ENCODE measurements at regions not wholly inside any gene's neighbourhood (a gene's known extent, or its start where the extent isn't known, plus 50 kb on each side); places are given as distances from the start of the nearest gene placed in this dataset.

DNA sequence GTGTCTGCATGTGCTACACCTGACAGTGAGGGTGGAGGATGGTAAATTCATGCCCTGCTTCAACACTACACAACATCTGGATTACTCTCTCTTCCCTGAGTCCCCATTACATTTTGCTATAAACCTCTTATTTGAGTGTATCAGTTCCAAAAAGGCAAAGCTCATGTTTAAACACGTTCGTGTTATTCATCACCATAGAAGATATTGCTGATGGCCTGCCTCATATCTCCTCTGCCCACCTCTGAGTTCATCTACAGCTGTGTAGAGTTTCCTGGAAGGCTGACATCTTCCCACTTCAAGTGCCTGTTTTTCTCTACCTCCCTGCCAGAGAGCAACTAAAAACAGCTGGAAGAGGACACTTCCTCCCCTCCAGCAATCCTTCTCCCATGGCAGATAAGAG, 433.2 kb downstream of the ISL1 start:
- FAIRE-seq (no peak), ATAC-seq (no peak)
- WGBS, 2 donors, result 36 to 55% methylated on average over 2 of the region's 2 CpGs

DNA sequence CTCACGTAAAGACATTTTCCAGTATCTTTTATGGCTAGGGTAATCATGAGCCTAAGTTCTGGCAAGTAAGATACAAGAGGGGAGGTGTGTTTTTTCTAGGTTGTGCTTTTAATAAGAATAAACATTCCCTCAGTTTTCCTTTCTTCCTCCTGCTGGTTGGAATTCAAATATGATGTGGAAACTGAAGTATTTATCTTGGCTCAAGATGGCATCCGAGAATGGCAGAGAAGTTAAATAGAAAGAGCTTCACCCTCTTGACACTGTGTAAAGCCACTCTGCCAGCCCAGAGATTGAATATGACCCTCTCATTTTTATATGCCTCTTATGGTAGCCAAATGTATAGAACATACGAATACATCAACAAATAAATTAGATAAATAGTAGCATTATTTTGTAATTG, 438.4 kb downstream of the ISL1 start:
- intact Hi-C loops (cut with DNase I), result no loop called here
- FAIRE-seq, result no peak
- no peaks in the 10 kb centered on the region for H3K9me3 ChIP-seq
- ATAC-seq, result no peak
- H3K27me3 ChIP-seq, result no peaks in the 10 kb centered on the region
- no peak for TF ChIP-seq CTCF (IDR thresholded peaks at IDR 0.05)
- H3K4me3 ChIP-seq, result no peak overlapping the region
- no peaks in the 10 kb centered on the region for H3K4me1 ChIP-seq
- H3K36me3 ChIP-seq, result no peaks in the 10 kb centered on the region
- no peak for DNase-seq
- no peak overlapping the region for H3K27ac ChIP-seq
- WGBS, 2 donors, result 34 to 49% methylated on average over 3 of the region's 3 CpGs

More for the DNA sequence above, 433.2 kb downstream of the ISL1 start:
- no peaks in the 10 kb centered on the region for H3K27me3 ChIP-seq
- H3K36me3 ChIP-seq, result no peaks in the 10 kb centered on the region
- intact Hi-C loops (cut with DNase I), result no loop called here
- H3K4me3 ChIP-seq, result no peak overlapping the region
- TF ChIP-seq CTCF (IDR thresholded peaks at IDR 0.05), result no peak
- H3K4me1 ChIP-seq, result no peaks in the 10 kb centered on the region
- no peaks in the 10 kb centered on the region for H3K9me3 ChIP-seq
- DNase-seq, result no peak
- H3K27ac ChIP-seq, result no peak overlapping the region

GRCh38 chr5:51829230-51829629, 446.0 kb downstream of the ISL1 start:
- 40 to 44% methylated on average over 2 of the region's 2 CpGs for WGBS, 2 donors
- ATAC-seq (no peak), DNase-seq (no peak), FAIRE-seq (no peak)
- Histone ChIP-seq H3K4me3 (no peak overlapping the region), H3K36me3 (no peaks in the 10 kb centered on the region), H3K4me1 (no peaks in the 10 kb centered on the region), H3K27me3 (no peaks in the 10 kb centered on the region), H3K27ac (no peak overlapping the region), H3K9me3 (no peaks in the 10 kb centered on the region)
- no peak for TF ChIP-seq CTCF (IDR thresholded peaks at IDR 0.05)
- intact Hi-C loops (cut with DNase I), result no loop called here

- no peaks in the 10 kb centered on the region for H3K4me1 ChIP-seq
- no peaks in the 10 kb centered on the region for H3K36me3 ChIP-seq
- no peaks in the 10 kb centered on the region for H3K9me3 ChIP-seq
- no peak for DNase-seq
- no peaks in the 10 kb centered on the region for H3K27me3 ChIP-seq
- no peak for ATAC-seq
- FAIRE-seq, result no peak
- no peak overlapping the region for H3K27ac ChIP-seq
- TF ChIP-seq CTCF (IDR thresholded peaks at IDR 0.05), result no peak
- intact Hi-C loops (cut with DNase I), result no loop called here
- H3K4me3 ChIP-seq, result no peak overlapping the region
Measured at GRCh38 chr5:51829691-51830090, 446.4 kb downstream of the ISL1 start.

GRCh38 chr5:51832934-51833470, 449.8 kb downstream of the ISL1 start:
- no peaks in the 10 kb centered on the region for H3K27me3 ChIP-seq
- no peak overlapping the region for H3K27ac ChIP-seq
- no peaks in the 10 kb centered on the region for H3K4me1 ChIP-seq
- no peaks in the 10 kb centered on the region for H3K9me3 ChIP-seq
- no peak for FAIRE-seq
- no peak for DNase-seq
- no peak for TF ChIP-seq CTCF (IDR thresholded peaks at IDR 0.05)
- intact Hi-C loops (cut with DNase I), result no loop called here
- no peak for ATAC-seq
- 55 to 65% methylated on average over 5 of the region's 5 CpGs for WGBS, 2 donors
- H3K4me3 ChIP-seq, result no peak overlapping the region
- no peaks in the 10 kb centered on the region for H3K36me3 ChIP-seq

Data from pancreas (tissue), 10 donors.